ENCODE measurements at regions not wholly inside any gene's neighbourhood (a gene's known extent, or its start where the extent isn't known, plus 50 kb on each side); places are given as distances from the start of the nearest gene placed in this dataset.

DNA sequence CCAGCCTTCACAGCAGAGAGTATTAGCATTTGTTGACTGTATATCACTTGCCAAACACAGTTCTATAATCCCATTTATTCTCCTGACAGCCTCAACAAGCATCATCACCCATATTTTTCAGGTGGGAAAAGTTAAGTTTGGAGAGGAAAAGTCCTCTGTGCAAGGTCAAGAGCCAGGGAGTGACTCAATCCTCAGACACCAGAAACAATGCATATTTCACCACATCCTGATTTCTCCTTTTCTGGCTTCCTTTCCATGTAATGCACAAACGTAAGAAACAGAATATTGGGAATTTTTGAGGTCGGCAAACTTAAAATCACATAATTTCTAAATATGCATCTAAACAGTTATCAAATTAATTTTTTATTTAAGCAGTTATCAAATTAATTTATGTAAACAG is 116.0 kb upstream of the GADL1 start:
- Histone ChIP-seq H3K4me1 (ENCODE audit: low read length) (no peaks in the 10 kb centered on the region), H3K27me3 (ENCODE audit: low read length) (no peaks in the 10 kb centered on the region), H3K9me2 (replicated peaks; ENCODE audit: insufficient read depth, low read length) (no peaks in the 10 kb centered on the region; the same call in 1 of the 2 replicates), H3K9ac (ENCODE audit: low read length) (no peak overlapping the region), H3K79me2 (ENCODE audit: low read length) (no peaks in the 10 kb centered on the region), H3K9me3 (ENCODE audit: low read length) (no peaks in the 10 kb centered on the region), H3K4me2 (ENCODE audit: low read depth, low read length, poor library complexity, severe bottlenecking) (no peak overlapping the region), H3K4me3 (ENCODE audit: low read length) (no peak overlapping the region), H3K27ac (ENCODE audit: low read length) (no peak overlapping the region), H3K36me3 (ENCODE audit: insufficient read depth, low read length) (no peaks in the 10 kb centered on the region), H4K20me1 (ENCODE audit: insufficient read depth, low read depth, low read length) (no peaks in the 10 kb centered on the region), H2AFZ (ENCODE audit: low read length) (no peak overlapping the region)
- no peak for DNase-seq

DNA sequence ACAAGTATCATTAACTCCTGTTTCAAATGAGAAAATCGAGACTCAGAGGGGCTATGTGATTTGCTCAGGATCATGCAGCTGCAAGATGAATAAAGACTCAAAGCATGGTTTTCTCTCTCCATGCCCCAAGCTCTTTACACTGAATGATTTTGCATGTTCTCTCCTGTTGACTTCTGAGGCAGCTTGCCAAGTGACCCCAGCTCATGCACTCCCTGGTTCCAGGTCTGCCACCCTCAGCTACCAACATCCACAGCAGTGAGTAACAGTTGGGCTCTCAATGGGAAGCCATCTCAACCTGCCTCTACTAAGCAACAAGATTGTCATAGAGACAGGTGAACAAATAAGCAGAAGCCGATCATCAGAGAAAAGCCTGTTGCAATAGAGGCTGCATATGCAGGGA is 116.9 kb upstream of the GADL1 start:
- no peak overlapping the region for H3K4me2 ChIP-seq (ENCODE audit: low read depth, low read length, poor library complexity, severe bottlenecking)
- H3K4me1 ChIP-seq (ENCODE audit: low read length): no peaks in the 10 kb centered on the region
- H3K9me2 ChIP-seq (replicated peaks; ENCODE audit: insufficient read depth, low read length): no peaks in the 10 kb centered on the region; the same call in 1 of the 2 replicates
- no peak overlapping the region for H3K9ac ChIP-seq (ENCODE audit: low read length)
- H4K20me1 ChIP-seq (ENCODE audit: insufficient read depth, low read depth, low read length): no peaks in the 10 kb centered on the region
- H3K4me3 ChIP-seq (ENCODE audit: low read length): no peak overlapping the region
- no peaks in the 10 kb centered on the region for H3K27me3 ChIP-seq (ENCODE audit: low read length)
- DNase-seq: no peak
- no peaks in the 10 kb centered on the region for H3K9me3 ChIP-seq (ENCODE audit: low read length)
- H3K27ac ChIP-seq (ENCODE audit: low read length): no peak overlapping the region
- H3K79me2 ChIP-seq (ENCODE audit: low read length): no peaks in the 10 kb centered on the region
- H3K36me3 ChIP-seq (ENCODE audit: insufficient read depth, low read length): no peaks in the 10 kb centered on the region
- H2AFZ ChIP-seq (ENCODE audit: low read length): no peak overlapping the region

DNA sequence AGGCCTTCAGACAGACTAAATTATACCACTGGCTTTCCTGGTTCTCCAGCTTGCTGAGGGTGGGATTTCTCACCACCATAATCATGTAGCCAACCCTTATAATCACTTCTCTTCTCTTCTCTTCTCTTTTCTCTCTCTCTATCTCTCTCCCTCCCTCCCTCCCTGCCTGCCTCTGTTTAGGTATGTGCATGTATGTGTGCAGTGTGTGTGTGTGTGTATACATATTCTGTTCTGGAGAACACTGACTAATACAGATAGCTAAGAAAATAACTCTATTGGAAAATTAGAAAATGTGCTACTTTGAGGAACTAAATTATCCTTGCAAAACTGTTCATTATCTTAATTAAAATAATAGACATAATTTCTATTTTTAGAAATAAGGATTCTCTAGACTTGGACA is 118.6 kb upstream of the GADL1 start:
- H3K9ac ChIP-seq (ENCODE audit: low read length): no peak overlapping the region
- no peak overlapping the region for H3K27ac ChIP-seq (ENCODE audit: low read length)
- H3K4me3 ChIP-seq (ENCODE audit: low read length): no peak overlapping the region
- no peaks in the 10 kb centered on the region for H3K79me2 ChIP-seq (ENCODE audit: low read length)
- no peak overlapping the region for H3K4me2 ChIP-seq (ENCODE audit: low read depth, low read length, poor library complexity, severe bottlenecking)
- H3K9me2 ChIP-seq (replicated peaks; ENCODE audit: insufficient read depth, low read length): no peaks in the 10 kb centered on the region
- no peaks in the 10 kb centered on the region for H4K20me1 ChIP-seq (ENCODE audit: insufficient read depth, low read depth, low read length)
- H2AFZ ChIP-seq (ENCODE audit: low read length): no peak overlapping the region
- H3K27me3 ChIP-seq (ENCODE audit: low read length): no peaks in the 10 kb centered on the region
- H3K36me3 ChIP-seq (ENCODE audit: insufficient read depth, low read length): no peaks in the 10 kb centered on the region
- DNase-seq: no peak
- no peaks in the 10 kb centered on the region for H3K4me1 ChIP-seq (ENCODE audit: low read length)
- no peaks in the 10 kb centered on the region for H3K9me3 ChIP-seq (ENCODE audit: low read length)

DNA sequence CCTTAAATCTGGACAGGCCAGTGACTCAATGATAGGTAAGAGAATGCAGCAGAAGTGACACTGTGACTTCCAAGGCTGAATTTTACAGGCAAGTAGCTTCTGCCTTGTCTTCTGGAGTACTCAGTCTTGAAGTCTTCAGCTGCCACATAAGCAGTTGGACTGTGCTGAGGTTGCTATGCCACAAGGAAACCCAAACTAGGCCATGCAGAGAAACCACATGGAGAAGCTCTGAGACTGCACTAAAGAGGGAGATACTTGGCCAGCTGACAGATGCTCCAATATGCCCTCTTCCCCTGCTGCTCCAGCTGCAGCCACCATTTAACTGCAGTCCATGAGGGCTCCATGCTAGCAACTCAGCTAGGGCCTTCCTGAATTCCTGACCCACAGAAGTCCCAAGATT is 119.4 kb upstream of the GADL1 start:
- no peaks in the 10 kb centered on the region for H3K9me2 ChIP-seq (replicated peaks; ENCODE audit: insufficient read depth, low read length)
- H3K27ac ChIP-seq (ENCODE audit: low read length): no peak overlapping the region
- no peak overlapping the region for H3K4me3 ChIP-seq (ENCODE audit: low read length)
- no peaks in the 10 kb centered on the region for H3K4me1 ChIP-seq (ENCODE audit: low read length)
- H3K79me2 ChIP-seq (ENCODE audit: low read length): no peaks in the 10 kb centered on the region
- H3K4me2 ChIP-seq (ENCODE audit: low read depth, low read length, poor library complexity, severe bottlenecking): no peak overlapping the region
- H2AFZ ChIP-seq (ENCODE audit: low read length): no peak overlapping the region
- H3K27me3 ChIP-seq (ENCODE audit: low read length): no peaks in the 10 kb centered on the region
- H3K36me3 ChIP-seq (ENCODE audit: insufficient read depth, low read length): no peaks in the 10 kb centered on the region
- no peaks in the 10 kb centered on the region for H3K9me3 ChIP-seq (ENCODE audit: low read length)
- H4K20me1 ChIP-seq (ENCODE audit: insufficient read depth, low read depth, low read length): no peaks in the 10 kb centered on the region
- H3K9ac ChIP-seq (ENCODE audit: low read length): no peak overlapping the region
- DNase-seq: no peak

DNA sequence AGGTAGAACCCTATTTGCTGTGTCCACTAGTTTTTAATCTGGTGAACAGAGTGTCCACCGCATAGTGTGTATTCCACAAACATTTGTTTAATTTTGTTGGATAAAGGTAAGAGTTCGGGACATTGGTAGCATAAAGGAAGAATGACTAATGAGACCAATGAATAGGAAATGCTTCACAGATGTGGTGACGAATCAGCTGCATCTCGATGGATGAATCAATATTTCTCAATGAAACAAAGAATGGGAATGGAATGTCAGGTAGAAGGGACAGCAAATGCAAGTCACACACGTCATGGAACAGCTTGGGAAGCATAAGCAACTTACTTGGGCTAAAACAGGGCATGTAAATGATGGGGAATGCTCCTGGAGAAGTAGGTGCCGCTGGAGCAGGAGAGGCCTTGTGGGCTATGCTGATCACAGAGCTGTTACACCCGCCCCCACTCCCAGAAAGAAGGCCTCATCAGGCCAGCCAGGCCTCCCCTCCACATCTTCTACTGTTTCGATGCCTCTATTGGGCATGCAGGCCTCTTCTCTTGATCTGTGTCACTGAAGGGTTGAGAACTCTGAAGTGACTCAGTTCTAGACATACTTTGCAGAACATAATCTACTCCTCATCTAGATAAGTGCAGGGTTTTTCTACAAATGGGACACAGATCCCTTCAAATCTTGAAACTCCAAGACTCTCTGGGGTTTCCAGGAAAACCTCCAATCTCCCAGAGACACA is 120.0 kb upstream of the GADL1 start:
- H3K27me3 ChIP-seq (ENCODE audit: low read length): no peaks in the 10 kb centered on the region
- no peaks in the 10 kb centered on the region for H3K79me2 ChIP-seq (ENCODE audit: low read length)
- no peak overlapping the region for H3K27ac ChIP-seq (ENCODE audit: low read length)
- H3K4me2 ChIP-seq (ENCODE audit: low read depth, low read length, poor library complexity, severe bottlenecking): no peak overlapping the region
- no peaks in the 10 kb centered on the region for H3K4me1 ChIP-seq (ENCODE audit: low read length)
- H3K9ac ChIP-seq (ENCODE audit: low read length): no peak overlapping the region
- no peaks in the 10 kb centered on the region for H3K9me2 ChIP-seq (replicated peaks; ENCODE audit: insufficient read depth, low read length)
- H4K20me1 ChIP-seq (ENCODE audit: insufficient read depth, low read depth, low read length): no peaks in the 10 kb centered on the region
- no peaks in the 10 kb centered on the region for H3K9me3 ChIP-seq (ENCODE audit: low read length)
- no peaks in the 10 kb centered on the region for H3K36me3 ChIP-seq (ENCODE audit: insufficient read depth, low read length)
- no peak overlapping the region for H2AFZ ChIP-seq (ENCODE audit: low read length)
- H3K4me3 ChIP-seq (ENCODE audit: low read length): no peak overlapping the region
- DNase-seq: no peak

DNA sequence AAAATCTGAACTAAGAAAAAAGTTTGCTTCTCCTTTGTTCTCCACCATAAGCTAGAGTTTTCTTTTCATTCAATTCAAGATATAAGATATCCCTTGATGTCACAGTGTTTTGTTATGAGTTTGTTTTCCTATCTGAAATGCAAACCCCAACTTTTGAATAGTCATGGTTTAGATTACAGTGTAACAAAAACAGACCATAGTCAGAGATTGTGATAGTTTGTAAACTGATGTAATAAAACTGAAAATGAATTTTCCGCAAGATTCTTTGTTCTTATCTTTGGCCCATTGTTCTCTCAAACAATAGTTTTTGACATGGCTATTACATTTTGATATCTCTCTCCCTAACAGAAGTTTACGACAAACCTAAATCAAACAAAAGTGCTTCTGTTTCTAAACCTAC is 121.7 kb upstream of the GADL1 start:
- Histone ChIP-seq H4K20me1 (ENCODE audit: insufficient read depth, low read depth, low read length) (no peaks in the 10 kb centered on the region), H3K4me2 (ENCODE audit: low read depth, low read length, poor library complexity, severe bottlenecking) (no peak overlapping the region), H3K9me2 (replicated peaks; ENCODE audit: insufficient read depth, low read length) (no peaks in the 10 kb centered on the region), H3K4me1 (ENCODE audit: low read length) (no peaks in the 10 kb centered on the region), H3K4me3 (ENCODE audit: low read length) (no peak overlapping the region), H2AFZ (ENCODE audit: low read length) (no peak overlapping the region), H3K36me3 (ENCODE audit: insufficient read depth, low read length) (no peaks in the 10 kb centered on the region), H3K9ac (ENCODE audit: low read length) (no peak overlapping the region), H3K27ac (ENCODE audit: low read length) (no peak overlapping the region), H3K27me3 (ENCODE audit: low read length) (no peaks in the 10 kb centered on the region), H3K9me3 (ENCODE audit: low read length) (no peaks in the 10 kb centered on the region), H3K79me2 (ENCODE audit: low read length) (no peaks in the 10 kb centered on the region)
- DNase-seq: no peak

DNA sequence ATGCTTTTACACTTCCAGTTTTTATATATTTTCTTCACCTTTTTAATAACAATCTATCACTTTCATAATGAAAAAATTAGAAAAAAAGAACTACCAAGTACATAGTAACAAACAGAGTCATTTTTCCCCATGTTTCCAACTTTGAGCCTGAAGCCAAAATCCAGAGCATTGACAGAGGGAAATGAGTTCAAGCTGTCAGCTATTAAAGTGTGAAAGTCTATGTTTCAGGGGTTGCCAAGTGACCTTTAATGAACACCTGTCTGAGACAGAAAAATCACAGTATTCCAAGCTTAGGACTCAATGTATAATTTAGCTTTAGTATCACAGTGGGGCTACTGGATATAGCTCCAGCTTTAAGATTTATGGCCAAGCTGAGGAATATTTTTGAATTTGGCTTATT is 128.3 kb upstream of the GADL1 start:
- no peak overlapping the region for H3K9ac ChIP-seq (ENCODE audit: low read length)
- H3K27ac ChIP-seq (ENCODE audit: low read length): no peak overlapping the region
- H3K9me2 ChIP-seq (replicated peaks; ENCODE audit: insufficient read depth, low read length): no peaks in the 10 kb centered on the region
- H3K36me3 ChIP-seq (ENCODE audit: insufficient read depth, low read length): no peaks in the 10 kb centered on the region
- no peak overlapping the region for H3K4me3 ChIP-seq (ENCODE audit: low read length)
- no peak for DNase-seq
- H3K79me2 ChIP-seq (ENCODE audit: low read length): no peaks in the 10 kb centered on the region
- no peaks in the 10 kb centered on the region for H4K20me1 ChIP-seq (ENCODE audit: insufficient read depth, low read depth, low read length)
- no peaks in the 10 kb centered on the region for H3K27me3 ChIP-seq (ENCODE audit: low read length)
- H2AFZ ChIP-seq (ENCODE audit: low read length): no peak overlapping the region
- H3K9me3 ChIP-seq (ENCODE audit: low read length): no peaks in the 10 kb centered on the region
- no peaks in the 10 kb centered on the region for H3K4me1 ChIP-seq (ENCODE audit: low read length)
- no peak overlapping the region for H3K4me2 ChIP-seq (ENCODE audit: low read depth, low read length, poor library complexity, severe bottlenecking)

DNA sequence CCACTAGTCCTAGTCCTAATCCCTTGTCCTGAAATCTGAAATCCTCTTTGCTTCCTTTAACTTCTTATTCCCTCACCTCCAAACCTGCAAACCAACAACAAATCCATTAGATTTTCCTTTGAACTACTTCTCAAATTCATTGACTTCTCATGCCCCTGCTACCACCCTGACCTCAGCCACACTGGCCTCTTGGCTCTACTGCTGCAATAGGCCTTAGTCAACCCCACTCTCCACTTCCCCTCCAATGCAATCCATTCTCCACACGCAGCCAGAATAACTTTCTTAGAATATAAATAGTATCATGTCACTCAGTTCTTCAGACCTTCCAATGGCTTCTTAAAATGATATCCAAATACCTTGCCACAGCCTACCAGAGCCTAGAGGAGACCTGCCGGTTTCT is 131.1 kb upstream of the GADL1 start:
- Histone ChIP-seq H3K27me3 (ENCODE audit: low read length) (no peaks in the 10 kb centered on the region), H3K4me1 (ENCODE audit: low read length) (no peaks in the 10 kb centered on the region)

More for the DNA sequence above, 131.1 kb upstream of the GADL1 start:
- Histone ChIP-seq H3K9me2 (replicated peaks; ENCODE audit: insufficient read depth, low read length) (no peaks in the 10 kb centered on the region), H3K27ac (ENCODE audit: low read length) (no peak overlapping the region), H3K79me2 (ENCODE audit: low read length) (no peaks in the 10 kb centered on the region), H3K9ac (ENCODE audit: low read length) (no peak overlapping the region), H4K20me1 (ENCODE audit: insufficient read depth, low read depth, low read length) (no peaks in the 10 kb centered on the region), H2AFZ (ENCODE audit: low read length) (no peak overlapping the region), H3K4me2 (ENCODE audit: low read depth, low read length, poor library complexity, severe bottlenecking) (no peak overlapping the region), H3K9me3 (ENCODE audit: low read length) (no peaks in the 10 kb centered on the region), H3K36me3 (ENCODE audit: insufficient read depth, low read length) (no peaks in the 10 kb centered on the region), H3K4me3 (ENCODE audit: low read length) (no peak overlapping the region)
- DNase-seq: no peak
